GM12872 (cell line): ENCODE measurements at regions not wholly inside any gene's neighbourhood (a gene's known extent, or its start where the extent isn't known, plus 50 kb on each side); places are given as distances from the start of the nearest gene placed in this dataset.

Experiments used
- TF ChIP-seq, protein P1 (sequence below): IDR thresholded peaks from 3 replicates; pipeline ENCODE4 v1.5.1; 2011; ENCODE audit warnings: low read depth, mild to moderate bottlenecking, low read length, moderate library complexity; ENCODE audit not compliant: insufficient read depth

DNA sequence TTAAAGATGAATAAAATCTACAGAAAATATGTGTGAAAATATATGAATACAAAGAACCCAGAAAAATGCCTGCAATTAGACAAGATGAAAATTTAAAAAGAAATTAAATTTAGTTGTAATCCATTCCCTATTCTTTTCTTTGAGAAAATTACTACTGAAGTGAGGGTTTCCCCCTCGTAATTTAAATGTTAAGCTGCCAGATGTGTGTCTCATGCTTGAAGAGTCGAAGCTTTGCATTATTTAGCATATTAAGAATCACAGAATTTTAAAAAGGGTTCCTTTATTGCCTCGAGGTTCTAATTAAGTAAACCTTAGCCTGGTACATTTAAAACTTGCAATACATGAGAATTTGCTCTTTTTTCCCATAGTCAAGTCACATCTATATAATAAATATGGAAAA, 630.1 kb downstream of the TFAP2A start:
- TF ChIP-seq, protein P1, sequence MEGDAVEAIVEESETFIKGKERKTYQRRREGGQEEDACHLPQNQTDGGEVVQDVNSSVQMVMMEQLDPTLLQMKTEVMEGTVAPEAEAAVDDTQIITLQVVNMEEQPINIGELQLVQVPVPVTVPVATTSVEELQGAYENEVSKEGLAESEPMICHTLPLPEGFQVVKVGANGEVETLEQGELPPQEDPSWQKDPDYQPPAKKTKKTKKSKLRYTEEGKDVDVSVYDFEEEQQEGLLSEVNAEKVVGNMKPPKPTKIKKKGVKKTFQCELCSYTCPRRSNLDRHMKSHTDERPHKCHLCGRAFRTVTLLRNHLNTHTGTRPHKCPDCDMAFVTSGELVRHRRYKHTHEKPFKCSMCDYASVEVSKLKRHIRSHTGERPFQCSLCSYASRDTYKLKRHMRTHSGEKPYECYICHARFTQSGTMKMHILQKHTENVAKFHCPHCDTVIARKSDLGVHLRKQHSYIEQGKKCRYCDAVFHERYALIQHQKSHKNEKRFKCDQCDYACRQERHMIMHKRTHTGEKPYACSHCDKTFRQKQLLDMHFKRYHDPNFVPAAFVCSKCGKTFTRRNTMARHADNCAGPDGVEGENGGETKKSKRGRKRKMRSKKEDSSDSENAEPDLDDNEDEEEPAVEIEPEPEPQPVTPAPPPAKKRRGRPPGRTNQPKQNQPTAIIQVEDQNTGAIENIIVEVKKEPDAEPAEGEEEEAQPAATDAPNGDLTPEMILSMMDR = no peak

DNA sequence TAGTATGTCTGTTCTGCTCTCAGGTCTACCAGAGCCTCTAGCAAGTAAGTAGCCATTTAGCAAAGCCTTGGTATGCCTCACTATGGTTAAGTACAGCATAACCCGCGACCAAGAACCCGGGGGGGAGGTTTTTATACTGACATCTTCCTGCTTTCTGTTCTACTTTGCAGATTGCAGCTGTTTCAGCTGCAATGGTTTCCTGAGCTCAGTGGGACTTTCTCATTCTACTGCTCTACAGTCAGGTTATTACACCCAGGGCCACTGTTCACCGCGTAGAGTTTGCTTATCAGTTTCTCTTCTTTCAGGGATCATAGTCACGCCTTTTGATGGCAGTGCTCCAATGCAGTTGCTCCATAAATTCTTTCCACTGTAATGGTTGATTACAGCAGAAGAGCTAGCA, 631.3 kb downstream of the TFAP2A start:
- TF ChIP-seq, protein P1 = no peak

DNA sequence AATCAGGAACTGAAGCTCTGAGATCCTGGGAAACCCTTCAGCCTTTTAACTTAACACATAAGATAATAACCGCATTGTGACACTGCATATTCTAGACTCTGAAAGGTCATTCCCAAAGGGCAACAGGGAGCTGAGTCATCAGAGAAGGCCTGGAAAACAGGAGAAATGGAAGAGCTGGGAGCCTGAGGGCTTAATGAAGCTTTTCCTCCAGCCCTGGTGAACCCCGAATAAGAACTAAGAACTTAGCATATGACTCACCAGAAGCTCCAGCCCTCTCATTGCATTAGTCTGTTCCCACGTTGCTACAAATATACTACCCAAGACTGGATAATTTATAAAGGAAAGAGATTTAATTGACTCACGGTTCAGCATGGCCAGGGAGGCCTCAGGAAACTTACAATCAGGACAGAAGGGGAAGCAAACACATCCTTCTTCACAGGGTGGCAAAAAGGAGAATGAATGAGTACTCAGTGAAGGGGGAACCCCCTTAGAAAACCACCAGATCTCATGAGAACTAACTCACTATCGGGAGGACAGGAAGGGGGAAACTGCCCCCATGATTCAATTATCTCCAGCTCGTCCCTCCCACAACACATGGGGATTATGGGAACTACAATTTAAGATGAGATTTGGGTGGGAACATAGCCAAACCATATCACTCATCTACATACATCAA, 648.5 kb downstream of the TFAP2A start:
- TF ChIP-seq, protein P1 = no peak

DNA sequence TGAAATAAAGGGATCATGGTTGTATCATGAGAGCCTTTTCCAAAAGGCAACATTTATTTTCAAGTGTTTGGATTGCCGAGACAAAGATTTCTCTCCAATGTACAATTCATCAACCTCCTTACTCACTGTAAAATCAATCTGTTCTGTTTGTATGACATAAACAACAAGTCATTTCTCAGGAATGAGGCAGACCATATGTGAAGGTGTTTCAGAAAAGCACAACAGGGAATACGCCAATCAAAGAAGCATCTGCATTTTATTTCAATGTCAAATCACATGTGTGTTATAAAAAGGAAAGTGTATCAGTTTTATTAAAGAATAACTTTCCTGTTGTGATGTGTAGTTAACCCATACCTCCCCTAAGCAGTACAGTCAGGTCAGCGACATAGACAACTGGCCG, 653.7 kb downstream of the TFAP2A start:
- TF ChIP-seq, protein P1 = no peak

DNA sequence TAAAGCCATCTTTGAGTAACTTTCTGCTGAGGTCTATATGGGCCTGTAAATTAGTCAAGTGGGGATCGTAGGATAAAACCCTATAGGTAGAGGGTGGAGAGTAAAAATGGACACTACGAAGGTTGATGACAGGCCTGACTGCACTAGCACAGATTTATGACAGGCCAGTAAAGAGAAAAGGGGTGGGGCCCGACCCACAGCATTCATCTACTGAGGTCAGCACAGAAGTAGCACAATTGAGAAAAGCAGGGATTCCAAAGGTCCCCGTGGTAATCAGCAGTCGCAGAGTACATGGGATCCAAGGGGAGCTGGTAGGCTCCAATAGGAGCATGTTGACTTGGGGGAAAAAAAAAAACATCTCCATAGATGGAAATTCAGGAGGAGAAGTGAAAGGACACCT, 660.4 kb downstream of the TFAP2A start:
- TF ChIP-seq, protein P1 = no peak

DNA sequence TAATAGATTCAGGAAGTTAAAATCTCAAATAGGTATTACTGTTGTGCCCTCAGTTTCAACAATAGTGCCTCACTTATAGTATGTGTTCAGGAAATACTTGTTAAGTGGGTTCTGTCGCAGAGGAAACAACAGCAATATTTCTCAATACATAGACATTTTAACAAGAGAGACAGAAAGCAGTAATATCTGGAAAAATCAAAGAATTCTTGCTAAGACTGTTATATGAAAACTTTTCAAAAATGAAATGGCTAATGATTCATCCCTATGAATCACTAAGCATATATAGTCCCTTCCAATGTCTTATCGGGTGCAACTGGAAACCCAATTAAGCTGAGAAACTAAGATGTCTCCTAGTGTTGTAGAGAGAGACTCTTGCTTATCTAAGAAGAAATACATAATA, 668.9 kb downstream of the TFAP2A start:
- TF ChIP-seq, protein P1 = no peak

DNA sequence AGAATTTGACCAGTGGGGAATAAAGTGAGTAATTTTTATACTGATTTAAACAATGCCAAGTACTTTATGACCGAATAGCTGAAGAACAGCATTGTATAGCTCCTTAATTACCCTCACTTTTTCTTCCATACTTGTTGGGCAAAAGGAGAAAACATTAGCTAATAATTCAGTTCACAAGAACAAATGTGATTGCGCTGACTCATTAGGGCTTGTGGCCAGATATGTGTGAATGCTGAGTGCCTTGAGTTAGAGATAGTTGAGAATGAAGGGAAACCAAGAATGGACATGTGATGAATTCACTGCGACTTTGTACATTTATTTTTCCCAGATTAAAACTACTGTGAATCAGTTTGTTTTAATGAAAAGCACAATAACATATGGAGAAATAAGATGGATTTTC, 669.4 kb downstream of the TFAP2A start:
- TF ChIP-seq, protein P1 = no peak
